RWPE2 (cell line): ENCODE measurements at regions not wholly inside any gene's neighbourhood (a gene's known extent, or its start where the extent isn't known, plus 50 kb on each side); places are given as distances from the start of the nearest gene placed in this dataset.
"Not testable (repeated sequence)": the region's sequence is repeated elsewhere in the genome, so short reads cannot be mapped to it uniquely, and the experiment has no call there.

ENCODE experiments used
- ATAC-seq: fragments of 200-7000 bp; cut with Tn5 transposase; 3 replicates; pipeline ENCODE4 v1.9.1; 2021; ENCODE audit warnings: low read depth
- DNase-seq: peaks from one replicate; pipeline ENCODE4 v3.0.0-alpha.2; 2020; ENCODE audit warnings: low spot score
- H3K27ac ChIP-seq: fragments of 450-650 bp; 2 replicates; pipeline ENCODE4 v1.5.1; 2017; ENCODE audit warnings: mild to moderate bottlenecking; ENCODE audit not compliant: poor library complexity, severe bottlenecking
- H3K27me3 ChIP-seq: fragments of 250-450 bp; sonication (Bioruptor Pico); 2 replicates; pipeline ENCODE4 v1.5.1; 2021; ENCODE audit warnings: mild to moderate bottlenecking, moderate library complexity; ENCODE audit not compliant: insufficient read depth, poor library complexity, severe bottlenecking
- H3K36me3 ChIP-seq: fragments of 250-450 bp; sonication (Bioruptor Pico); 2 replicates; pipeline ENCODE4 v1.5.1; 2020; ENCODE audit warnings: low read depth, mild to moderate bottlenecking, moderate library complexity
- H3K4me1 ChIP-seq: fragments of 250-450 bp; sonication (Bioruptor Pico); 2 replicates; pipeline ENCODE4 v1.5.1; 2021; ENCODE audit warnings: mild to moderate bottlenecking, moderate library complexity; ENCODE audit not compliant: insufficient read depth, poor library complexity, severe bottlenecking
- H3K4me3 ChIP-seq: fragments of 250-450 bp; sonication (Bioruptor Pico); 2 replicates; pipeline ENCODE4 v1.5.1; 2021; ENCODE audit warnings: mild to moderate bottlenecking, moderate library complexity; ENCODE audit not compliant: severe bottlenecking
- H3K9me3 ChIP-seq: fragments of 250-450 bp; sonication (Bioruptor Pico); 2 replicates; pipeline ENCODE4 v1.5.1; 2021; ENCODE audit warnings: mild to moderate bottlenecking, moderate library complexity; ENCODE audit not compliant: severe bottlenecking
- TF ChIP-seq, protein P1 (sequence below): fragments of 450-650 bp; IDR thresholded peaks from one replicate; pipeline ENCODE4 v1.5.1; 2017; ENCODE audit warnings: mild to moderate bottlenecking, moderate library complexity; ENCODE audit not compliant: poor library complexity, severe bottlenecking

GRCh38 chr10:117823980-117824379, 222.8 kb downstream of the RAB11FIP2 start:
- Histone ChIP-seq H3K4me3 (no peak overlapping the region), H3K4me1 (no peaks in the 10 kb centered on the region), H3K36me3 (no peaks in the 10 kb centered on the region), H3K27ac (no peak overlapping the region), H3K9me3 (no peaks in the 10 kb centered on the region), H3K27me3 (no peaks in the 10 kb centered on the region)
- TF ChIP-seq, protein P1, sequence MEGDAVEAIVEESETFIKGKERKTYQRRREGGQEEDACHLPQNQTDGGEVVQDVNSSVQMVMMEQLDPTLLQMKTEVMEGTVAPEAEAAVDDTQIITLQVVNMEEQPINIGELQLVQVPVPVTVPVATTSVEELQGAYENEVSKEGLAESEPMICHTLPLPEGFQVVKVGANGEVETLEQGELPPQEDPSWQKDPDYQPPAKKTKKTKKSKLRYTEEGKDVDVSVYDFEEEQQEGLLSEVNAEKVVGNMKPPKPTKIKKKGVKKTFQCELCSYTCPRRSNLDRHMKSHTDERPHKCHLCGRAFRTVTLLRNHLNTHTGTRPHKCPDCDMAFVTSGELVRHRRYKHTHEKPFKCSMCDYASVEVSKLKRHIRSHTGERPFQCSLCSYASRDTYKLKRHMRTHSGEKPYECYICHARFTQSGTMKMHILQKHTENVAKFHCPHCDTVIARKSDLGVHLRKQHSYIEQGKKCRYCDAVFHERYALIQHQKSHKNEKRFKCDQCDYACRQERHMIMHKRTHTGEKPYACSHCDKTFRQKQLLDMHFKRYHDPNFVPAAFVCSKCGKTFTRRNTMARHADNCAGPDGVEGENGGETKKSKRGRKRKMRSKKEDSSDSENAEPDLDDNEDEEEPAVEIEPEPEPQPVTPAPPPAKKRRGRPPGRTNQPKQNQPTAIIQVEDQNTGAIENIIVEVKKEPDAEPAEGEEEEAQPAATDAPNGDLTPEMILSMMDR = no peak
- DNase-seq (no peak), ATAC-seq (no peak)

DNA sequence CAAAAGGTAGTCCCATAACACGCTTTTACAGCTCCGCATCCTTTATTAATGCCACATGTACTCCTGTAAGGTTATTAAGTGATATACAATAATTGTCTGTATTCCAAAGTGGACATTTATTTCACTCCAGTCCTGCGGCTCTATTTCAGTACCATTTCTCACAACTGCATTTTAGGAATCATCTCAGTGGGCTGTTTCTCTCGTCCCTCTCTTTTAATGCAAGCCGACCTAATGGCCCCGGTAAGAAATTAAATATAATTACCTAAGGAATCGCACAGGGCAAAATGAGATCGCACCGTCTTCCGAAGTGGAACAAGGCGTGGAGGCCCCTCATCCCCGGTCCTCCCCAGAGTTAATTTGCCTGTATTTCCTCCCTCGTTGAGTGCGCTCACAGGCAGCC, 216.5 kb downstream of the RAB11FIP2 start:
- H3K4me3 ChIP-seq = no peak overlapping the region
- no peak for ATAC-seq
- TF ChIP-seq, protein P1 = no peak
- no peaks in the 10 kb centered on the region for H3K4me1 ChIP-seq
- H3K27ac ChIP-seq = no peak overlapping the region
- no peaks in the 10 kb centered on the region for H3K9me3 ChIP-seq
- H3K36me3 ChIP-seq = no peaks in the 10 kb centered on the region
- no peak for DNase-seq
- no peaks in the 10 kb centered on the region for H3K27me3 ChIP-seq

DNA sequence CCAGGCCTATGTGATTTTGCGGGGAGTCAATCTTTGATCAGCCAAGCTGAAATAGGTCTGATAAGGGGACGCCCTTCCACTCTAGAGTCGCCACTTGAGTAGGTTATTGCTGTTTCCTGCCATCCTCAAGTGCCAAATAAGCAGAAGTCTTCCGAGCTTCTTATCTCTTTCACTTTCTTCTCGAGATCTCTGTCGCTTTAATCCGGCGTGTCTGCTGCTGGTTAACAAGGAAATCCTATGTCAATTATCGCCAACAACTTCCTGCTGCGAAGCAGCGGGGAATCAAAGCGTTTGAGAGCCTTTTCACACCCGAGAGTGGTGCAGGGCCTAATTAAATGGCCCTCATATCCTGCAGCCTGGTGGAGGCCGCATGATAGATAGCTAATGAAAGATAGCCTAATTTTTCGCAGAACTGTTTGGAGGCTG, 215.9 kb downstream of the RAB11FIP2 start:
- Histone ChIP-seq H3K36me3 (no peaks in the 10 kb centered on the region), H3K9me3 (no peaks in the 10 kb centered on the region), H3K27ac (no peak overlapping the region), H3K4me3 (no peak overlapping the region), H3K4me1 (no peaks in the 10 kb centered on the region), H3K27me3 (no peaks in the 10 kb centered on the region)
- ATAC-seq (no peak), DNase-seq (no peak)
- TF ChIP-seq, protein P1 = no peak

DNA sequence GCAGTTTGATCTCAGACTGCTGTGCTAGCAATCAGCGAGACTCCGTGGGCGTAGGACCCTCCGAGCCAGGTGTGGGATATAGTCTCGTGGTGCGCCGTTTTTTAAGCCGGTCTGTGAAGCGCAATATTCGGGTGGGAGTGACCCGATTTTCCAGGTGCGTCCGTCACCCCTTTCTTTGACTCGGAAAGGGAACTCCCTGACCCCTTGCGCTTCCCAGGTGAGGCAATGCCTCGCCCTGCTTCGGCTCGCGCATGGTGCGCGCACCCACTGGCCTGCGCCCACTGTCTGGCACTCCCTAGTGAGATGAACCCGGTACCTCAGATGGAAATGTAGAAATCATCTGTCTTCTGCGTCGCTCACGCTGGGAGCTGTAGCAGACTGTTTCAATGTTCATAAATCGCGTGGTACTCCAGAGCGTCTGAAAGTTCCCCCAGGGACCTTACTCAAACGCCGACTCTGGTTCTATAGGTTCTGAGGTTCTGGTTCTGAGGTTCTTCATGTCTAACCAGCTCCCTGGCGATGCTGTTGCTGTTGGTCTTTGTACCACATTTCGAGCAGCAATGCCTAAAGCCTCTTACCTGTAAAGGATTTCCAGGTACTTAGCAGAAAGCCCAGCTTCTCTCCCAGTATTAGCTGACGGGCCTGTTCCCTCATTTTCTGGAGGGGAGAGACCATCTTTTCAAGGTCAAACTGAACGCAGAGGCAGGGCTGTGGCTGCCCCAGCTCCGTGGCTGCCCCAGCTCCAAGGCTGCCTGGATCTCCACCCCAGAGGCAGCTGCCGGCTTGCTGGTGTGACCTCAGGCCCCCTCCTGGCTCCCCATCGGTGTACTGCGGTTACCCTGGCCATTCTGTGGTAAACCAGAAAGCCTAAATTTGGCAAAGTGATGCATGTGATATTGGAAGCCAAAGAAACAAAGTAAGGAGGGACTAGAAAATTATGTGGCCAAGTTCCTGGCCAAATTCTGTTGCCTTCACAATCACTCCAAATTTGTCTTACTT, 207.9 kb downstream of the RAB11FIP2 start:
- not testable (repeated sequence) for ATAC-seq, H3K27ac ChIP-seq, H3K27me3 ChIP-seq, DNase-seq, H3K4me3 ChIP-seq, H3K4me1 ChIP-seq, H3K36me3 ChIP-seq, H3K9me3 ChIP-seq

- not testable (repeated sequence) for H3K4me1 ChIP-seq, H3K4me3 ChIP-seq, H3K27ac ChIP-seq, H3K36me3 ChIP-seq, ATAC-seq, H3K9me3 ChIP-seq, H3K27me3 ChIP-seq, DNase-seq
These were observed 190.3 kb downstream of the RAB11FIP2 start for GRCh38 chr10:117856426-117856825.

GRCh38 chr10:117860135-117860534, 186.6 kb downstream of the RAB11FIP2 start:
- TF ChIP-seq, protein P1 = no peak

More at GRCh38 chr10:117860135-117860534, 186.6 kb downstream of the RAB11FIP2 start:
- DNase-seq (no peak), ATAC-seq (peak; percentile 42; the same call in 1 of the 3 replicates)
- Histone ChIP-seq H3K4me1 (no peaks in the 10 kb centered on the region), H3K4me3 (no peak overlapping the region), H3K36me3 (no peaks in the 10 kb centered on the region), H3K9me3 (no peaks in the 10 kb centered on the region), H3K27ac (no peak overlapping the region), H3K27me3 (no peaks in the 10 kb centered on the region)
